NCI-H2029 treated with DMSO at 0.1 percent for 48 hours (cell line): ENCODE measurements at regions not wholly inside any gene's neighbourhood (a gene's known extent, or its start where the extent isn't known, plus 50 kb on each side); places are given as distances from the start of the nearest gene placed in this dataset.
A peak's percentile ranks its signal among the peaks of the same experiment; 100 is the strongest.

Source experiments
- DNase-seq: peaks from one replicate; lab custom pipeline; 2025; lab: John Stamatoyannopoulos, UW

GRCh38 chr4:123994917-123995316 is 598.3 kb downstream of the SPRY1 start:
- no peak for DNase-seq

DNA sequence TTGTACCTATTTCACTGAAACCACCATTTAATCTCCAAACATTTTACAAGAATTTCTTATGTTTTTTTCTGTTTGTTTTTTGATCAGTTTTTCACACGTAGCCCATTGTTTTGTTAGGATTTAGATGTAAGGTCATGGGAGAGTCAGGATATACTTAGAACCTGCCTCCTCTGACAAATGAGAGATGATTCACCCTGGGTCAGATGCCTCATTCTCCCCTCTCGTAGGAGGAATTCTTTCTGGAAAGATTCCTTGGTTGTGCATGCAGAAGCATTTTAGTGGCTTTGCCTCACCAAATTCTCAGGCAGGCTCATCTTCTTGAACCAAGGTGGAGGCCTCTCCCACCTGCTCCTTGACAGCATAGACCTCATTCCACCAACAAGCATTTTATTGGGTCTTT is 599.3 kb downstream of the SPRY1 start:
- DNase-seq, result no peak

DNA sequence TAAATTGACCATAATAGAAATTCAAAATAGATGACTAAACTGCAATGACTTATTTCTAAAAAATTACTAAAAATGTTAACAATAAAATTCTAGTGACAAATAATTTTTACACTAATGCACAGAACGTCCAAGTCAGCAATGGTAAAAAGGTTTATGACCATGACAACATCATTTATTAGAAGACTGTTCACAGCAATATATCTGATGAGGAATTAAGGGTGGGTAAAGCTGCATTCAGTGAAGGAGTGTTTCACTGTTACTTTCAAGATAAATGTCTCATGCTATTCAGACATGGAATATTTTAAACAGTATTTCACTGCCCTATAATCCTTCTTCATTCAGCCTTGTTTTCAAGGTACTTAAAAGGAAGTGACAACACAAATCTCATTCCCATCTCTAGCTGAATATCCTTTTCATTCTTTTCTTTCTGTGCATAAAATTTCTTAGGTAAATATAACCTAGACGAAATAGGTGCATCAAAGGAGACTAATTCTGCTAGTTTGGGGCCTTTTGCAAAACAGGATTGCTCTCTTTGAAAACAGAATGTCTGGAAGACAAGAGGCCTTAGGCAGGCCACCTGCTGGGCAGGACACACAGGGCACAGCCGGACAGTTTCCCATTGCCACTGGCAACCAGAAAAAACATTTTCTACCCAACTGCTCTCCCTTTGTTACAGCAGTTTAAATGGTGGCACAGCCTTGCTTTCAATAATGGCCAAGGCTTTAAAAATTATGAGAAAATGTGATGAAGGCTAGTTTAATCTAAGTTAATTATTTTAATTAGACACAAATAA is 600.3 kb downstream of the SPRY1 start:
- no peak for DNase-seq

- no peak for DNase-seq
Measured at GRCh38 chr4:123997776-123998449, 601.3 kb downstream of the SPRY1 start.

GRCh38 chr4:124000233-124000632 is 603.6 kb downstream of the SPRY1 start:
- DNase-seq, result no peak

DNA sequence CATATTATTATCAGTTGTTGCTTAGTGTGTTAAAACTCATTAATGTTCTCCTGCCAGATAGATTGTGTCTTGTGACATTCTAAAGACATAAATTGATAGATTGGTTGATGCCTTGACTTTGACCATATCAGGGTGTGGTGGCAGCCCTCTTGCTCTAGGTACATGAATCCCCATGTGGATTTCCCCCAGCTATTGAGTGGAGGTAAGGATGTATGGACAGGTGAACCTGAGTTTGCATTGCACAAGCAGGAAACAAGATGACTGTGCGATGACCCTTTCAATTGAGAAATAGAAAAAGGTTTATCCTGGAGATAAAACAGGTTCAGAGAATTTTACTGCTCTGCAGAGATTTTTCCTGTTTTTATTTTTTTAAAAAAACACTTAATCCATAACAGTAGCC is 619.2 kb downstream of the SPRY1 start:
- no peak for DNase-seq

- DNase-seq, result no peak
Measured at GRCh38 chr4:124017185-124017785, 620.7 kb downstream of the SPRY1 start.

GRCh38 chr4:124018383-124019317 is 622.1 kb downstream of the SPRY1 start:
- no peak for DNase-seq

- no peak for DNase-seq
Measured at GRCh38 chr4:124019749-124020549, 623.4 kb downstream of the SPRY1 start.

GRCh38 chr4:124025000-124025399 is 628.4 kb downstream of the SPRY1 start:
- DNase-seq, result peak; percentile 24

GRCh38 chr4:124025428-124025827 is 628.8 kb downstream of the SPRY1 start:
- DNase-seq, result no peak

DNA sequence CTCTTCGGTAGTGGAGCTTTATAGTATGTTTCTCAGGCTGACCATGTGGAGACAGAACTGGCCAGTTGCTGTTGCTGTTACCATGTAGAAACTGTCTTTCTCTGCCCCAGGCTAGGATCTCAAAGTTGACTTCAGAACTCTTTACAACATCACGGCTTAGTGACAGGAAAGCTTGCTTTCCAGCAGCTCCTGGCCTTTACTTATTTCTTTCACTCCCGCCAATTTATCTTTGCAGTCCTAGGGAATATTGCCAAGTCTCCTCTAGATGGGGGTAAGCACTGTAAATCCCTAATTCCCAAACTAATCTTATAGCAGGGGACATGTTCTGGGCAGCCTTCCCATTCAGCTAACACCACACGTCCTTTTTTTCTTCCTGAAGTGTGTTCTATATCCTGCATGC is 631.6 kb downstream of the SPRY1 start:
- no peak for DNase-seq

GRCh38 chr4:124030147-124030546 is 633.6 kb downstream of the SPRY1 start:
- DNase-seq, result no peak

DNA sequence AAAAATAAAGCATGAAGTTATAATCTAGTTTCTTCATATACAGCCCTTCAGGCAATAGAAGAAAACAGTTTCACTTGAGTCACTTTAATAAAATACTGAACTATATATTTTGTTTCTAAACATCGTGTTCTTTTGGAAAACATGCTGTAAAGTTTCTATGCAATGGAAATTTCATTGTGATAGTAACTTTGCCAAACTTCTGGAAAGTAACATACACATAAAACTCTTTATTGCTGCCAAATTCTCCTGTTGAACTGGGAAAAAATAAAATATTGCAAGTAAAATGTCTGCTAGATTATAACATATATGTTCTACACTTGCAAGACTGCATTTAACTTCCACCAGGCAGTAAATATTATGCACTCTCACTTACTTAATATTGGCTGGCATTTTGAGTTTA is 635.4 kb downstream of the SPRY1 start:
- DNase-seq, result no peak

DNA sequence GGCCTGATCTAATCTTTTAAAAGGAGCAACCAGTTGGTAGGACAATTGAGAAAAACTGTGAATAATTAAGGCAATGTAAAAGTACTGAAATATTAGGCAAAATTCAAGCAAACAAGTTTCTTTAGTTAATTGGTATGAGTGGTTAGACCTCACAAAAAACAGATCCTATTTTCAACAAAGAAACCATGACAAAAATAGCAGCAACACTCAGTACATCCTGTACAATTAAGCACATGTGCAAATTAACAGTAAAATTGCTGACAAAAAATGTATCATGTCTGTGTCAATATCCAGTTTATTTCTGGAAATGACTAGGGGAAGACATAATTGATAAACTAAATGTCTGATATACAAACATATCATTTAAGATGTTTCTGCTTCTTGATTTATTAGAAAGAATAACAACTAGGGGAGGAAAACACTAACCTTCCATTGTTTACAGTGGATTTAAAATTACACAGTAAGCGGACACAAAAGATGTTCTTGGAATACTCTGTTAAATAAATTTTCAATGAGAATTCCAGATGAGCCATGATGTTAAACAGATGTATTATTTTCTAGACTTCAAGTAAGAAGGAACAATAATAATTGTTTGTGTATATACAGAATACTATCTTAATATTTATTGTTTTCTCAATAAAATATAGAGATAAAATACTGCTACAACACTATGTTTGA is 638.9 kb downstream of the SPRY1 start:
- no peak for DNase-seq

DNA sequence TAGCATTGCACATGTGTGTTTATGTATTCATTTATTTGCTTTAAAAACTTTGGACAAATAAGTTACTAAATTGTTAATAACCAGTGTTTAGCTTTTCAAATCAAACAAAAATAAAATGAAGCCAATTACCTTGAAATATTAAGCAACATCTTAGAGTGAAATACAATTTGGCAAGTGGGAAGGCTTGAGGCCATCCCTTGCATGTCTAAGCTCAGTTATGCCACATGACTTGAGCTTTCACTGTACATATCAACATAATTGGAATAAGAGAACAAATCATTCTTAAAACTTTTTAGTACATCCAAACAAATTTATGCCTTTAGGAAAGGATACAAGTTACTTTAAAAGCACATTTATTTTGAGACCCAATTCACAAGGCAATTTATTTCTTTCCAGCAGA is 640.6 kb downstream of the SPRY1 start:
- no peak for DNase-seq

DNA sequence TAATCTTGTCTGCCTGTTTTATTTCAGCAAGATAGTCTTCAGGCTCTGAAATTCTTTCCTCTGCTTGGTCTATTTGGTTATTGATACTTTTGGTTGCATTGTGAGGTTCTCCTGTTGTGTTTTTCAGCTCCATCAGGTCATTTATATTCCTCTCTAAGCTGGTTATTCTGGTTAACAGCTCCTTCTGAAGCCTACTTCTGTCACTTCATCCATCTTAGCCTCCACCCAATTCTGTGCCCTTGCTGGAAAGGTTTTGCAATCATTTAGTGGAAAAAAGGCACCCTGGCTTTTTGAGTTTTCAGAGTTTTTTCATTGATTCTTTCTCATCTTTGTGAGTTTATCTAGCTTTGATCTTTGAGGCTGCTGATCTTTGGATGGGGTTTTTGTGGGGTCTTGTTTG is 647.7 kb downstream of the SPRY1 start:
- DNase-seq, result no peak

GRCh38 chr4:124044867-124045266 is 648.3 kb downstream of the SPRY1 start:
- no peak for DNase-seq

DNA sequence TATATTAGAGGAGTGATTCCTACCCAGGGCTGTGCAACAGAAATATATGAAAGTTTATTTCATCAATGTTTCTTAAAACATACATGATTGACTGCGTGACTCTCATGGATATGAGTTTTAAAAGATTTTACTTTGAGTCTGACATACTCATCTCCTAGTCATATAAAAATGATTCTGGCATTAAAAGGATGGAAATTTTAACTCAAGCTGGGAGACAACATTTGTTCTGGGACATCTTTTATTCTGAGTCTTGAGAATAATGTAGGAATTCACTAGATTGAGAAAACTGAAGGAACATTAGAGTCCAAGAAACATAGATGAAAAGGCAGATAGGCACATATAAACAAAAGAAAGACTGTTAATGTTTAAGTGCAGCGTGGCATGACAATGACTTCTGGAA is 649.6 kb downstream of the SPRY1 start:
- no peak for DNase-seq

DNA sequence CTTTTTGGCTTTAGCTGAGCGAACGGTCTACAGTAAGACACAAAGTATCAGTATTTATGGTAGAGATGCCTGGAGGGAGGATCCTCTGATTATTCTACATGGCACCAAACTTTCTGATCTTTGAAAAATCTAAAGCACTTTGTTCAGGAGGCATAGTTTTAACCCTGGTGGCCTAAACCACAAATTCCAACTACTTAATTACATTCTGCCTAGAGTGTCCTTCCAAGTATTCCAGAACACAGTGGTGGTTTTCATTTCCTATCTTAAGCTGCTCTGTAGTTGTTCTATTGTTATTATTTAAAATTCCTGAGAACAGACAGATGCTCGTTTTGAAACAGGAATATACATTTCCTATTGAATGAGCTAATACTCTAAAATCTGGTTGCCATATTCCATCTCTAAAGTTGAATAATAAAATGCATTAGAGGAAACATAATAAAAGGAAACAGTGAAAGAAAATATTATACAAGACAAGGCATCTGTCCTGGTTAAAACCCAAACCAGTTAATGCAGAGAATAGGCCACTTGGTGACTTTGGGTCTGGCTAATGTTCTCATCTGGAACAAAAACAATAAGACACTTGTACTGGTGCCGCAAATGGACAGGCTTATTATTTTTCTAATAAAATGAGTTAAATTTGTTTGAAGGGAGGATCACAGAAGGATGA is 657.4 kb downstream of the SPRY1 start:
- no peak for DNase-seq
